Transverse colon (tissue), 4 donors: ENCODE measurements at regions not wholly inside any gene's neighbourhood (a gene's known extent, or its start where the extent isn't known, plus 50 kb on each side); places are given as distances from the start of the nearest gene placed in this dataset.

Experiments
- CTCF ChIP-seq, 5 experiments: fragments of 200-600 bp in 3 of 5; fragments of 450-650 bp in 2 of 5; sonication (generic) in 3 of 5; IDR thresholded peaks; 1 replicate in 2 of 5; 2 replicates in 3 of 5; pipeline ENCODE4 v1.5.1; 2016 to 2017; ENCODE audit warnings: antibody characterized with exemption in 5 of 5, inconsistent platforms in 3 of 5, mild to moderate bottlenecking in 2 of 5, moderate library complexity in 1 of 5
- EP300 ChIP-seq: sonication (generic); formaldehyde crosslinking; IDR thresholded peaks from one replicate; pipeline ENCODE4 v1.6.1; 2017; ENCODE audit warnings: antibody characterized with exemption, low read depth
- POLR2A ChIP-seq: fragments of 450-650 bp; IDR thresholded peaks from one replicate; pipeline ENCODE4 v1.6.1; 2016; ENCODE audit warnings: antibody characterized with exemption, mild to moderate bottlenecking, moderate library complexity
- POLR2AphosphoS5 ChIP-seq, 3 donors: sonication (generic); formaldehyde crosslinking; IDR thresholded peaks; one replicate each; pipeline ENCODE4 v1.6.1; 2016; ENCODE audit warnings: antibody characterized with exemption in 3 of 3

GRCh38 chr4:123867910-123868587 is 471.5 kb downstream of the SPRY1 start:
- TF ChIP-seq CTCF (IDR thresholded peaks at IDR 0.05) = no peak
- no peak for TF ChIP-seq POLR2AphosphoS5 (IDR thresholded peaks at IDR 0.05)
- no peak for TF ChIP-seq POLR2A
- TF ChIP-seq EP300 = no peak
